HG03175 (cell line): ENCODE measurements at regions not wholly inside any gene's neighbourhood (a gene's known extent, or its start where the extent isn't known, plus 50 kb on each side); places are given as distances from the start of the nearest gene placed in this dataset.
"Not testable (repeated sequence)": the region's sequence is repeated elsewhere in the genome, so short reads cannot be mapped to it uniquely, and the experiment has no call there.

Experiments used
- ATAC-seq: cut with Tn5 transposase; IDR thresholded peaks from one replicate; pipeline ENCODE4 v1.9.1; 2021; ENCODE audit warnings: mild to moderate bottlenecking, moderate library complexity; ENCODE audit not compliant: unreplicated experiment

- no peak for ATAC-seq
Observed at GRCh38 chr2:66185497-66186054, 249.3 kb upstream of the MEIS1 start.

GRCh38 chr2:66177128-66177796 lies 257.7 kb upstream of the MEIS1 start:
- not testable (repeated sequence) for ATAC-seq

DNA sequence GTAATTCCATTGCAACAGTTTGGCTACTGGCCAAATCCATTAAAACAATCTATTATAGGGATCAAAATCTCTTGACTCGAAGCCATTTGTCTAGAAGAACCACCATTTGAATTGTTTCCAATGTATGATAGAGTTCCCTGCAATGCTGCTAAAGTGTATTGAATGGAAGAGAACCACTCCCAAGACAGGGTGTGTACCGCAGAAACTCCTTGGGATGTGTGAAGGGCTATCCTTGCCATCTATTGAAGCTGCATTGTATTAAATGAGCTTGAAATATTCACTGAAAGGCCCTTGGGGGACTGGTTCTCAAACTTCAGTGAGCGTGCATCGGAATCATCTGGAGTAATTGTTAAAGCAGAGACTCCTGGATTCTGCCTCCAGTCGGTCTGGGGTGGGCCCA lies 260.4 kb upstream of the MEIS1 start:
- ATAC-seq, result no peak

GRCh38 chr2:66173645-66174044 lies 261.3 kb upstream of the MEIS1 start:
- ATAC-seq, result no peak

DNA sequence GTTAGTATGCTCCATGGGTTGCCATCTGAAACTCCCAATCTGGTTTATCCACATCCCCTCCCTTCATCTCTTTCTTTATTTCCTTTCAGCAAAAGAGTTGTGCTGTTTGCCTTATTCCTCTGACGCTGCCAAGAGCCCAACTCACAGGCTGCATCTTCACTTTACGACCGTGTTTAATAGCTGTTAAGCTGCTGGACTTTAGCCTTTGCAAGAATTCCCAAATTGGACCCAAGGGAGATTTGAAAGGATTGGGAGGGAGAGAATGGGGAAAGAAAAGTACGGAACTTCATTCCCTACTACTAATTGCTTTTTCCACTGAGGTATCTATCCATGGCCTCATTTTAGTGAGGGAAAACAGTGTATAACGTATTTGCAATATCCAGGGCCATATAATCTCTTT lies 263.4 kb upstream of the MEIS1 start:
- no peak for ATAC-seq

- no peak for ATAC-seq
Observed at GRCh38 chr2:66170744-66171330, 264.1 kb upstream of the MEIS1 start.

DNA sequence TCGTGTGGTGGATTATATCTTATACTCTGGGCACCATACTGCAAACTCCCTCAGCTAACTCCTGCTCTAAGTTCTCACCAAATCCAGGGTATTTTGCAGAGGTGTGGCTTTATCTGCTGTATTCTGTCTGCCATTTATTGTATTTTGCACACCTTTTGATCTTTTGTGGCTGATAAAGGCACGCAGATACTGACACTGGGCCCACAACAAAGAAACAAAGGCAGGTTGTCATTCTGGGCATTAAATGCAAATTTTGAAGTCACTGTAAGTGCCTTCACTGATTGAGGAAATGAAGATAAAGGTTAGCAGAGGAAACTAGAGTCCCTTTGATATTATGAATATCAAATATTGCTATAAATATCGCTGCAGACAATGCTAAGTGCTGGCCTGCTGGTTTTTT lies 265.8 kb upstream of the MEIS1 start:
- no peak for ATAC-seq

GRCh38 chr2:66164470-66164869 lies 270.5 kb upstream of the MEIS1 start:
- no peak for ATAC-seq

- no peak for ATAC-seq
Observed at GRCh38 chr2:66156171-66156570, 278.8 kb upstream of the MEIS1 start.

GRCh38 chr2:66153941-66154340 lies 281.0 kb upstream of the MEIS1 start:
- no peak for ATAC-seq

DNA sequence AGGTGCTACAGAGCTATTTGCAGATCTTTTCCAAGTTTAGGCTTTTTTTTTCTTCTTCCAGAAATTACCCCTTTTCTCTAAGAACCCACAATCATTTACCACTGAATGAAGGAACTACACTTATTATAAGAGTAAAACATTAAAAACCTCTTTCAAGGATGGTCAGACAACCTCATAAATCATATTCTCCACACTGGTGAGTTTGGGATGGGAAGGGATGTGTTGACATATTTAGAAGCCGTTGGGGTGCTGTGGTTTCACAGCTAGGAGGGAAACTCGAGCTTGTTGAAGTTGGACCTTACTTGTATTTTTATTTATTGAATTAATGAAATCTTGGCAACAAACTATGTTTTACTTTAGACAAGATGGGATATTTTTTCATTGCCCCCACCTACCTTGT lies 289.4 kb upstream of the MEIS1 start:
- no peak for ATAC-seq

GRCh38 chr2:66144324-66144723 lies 290.6 kb upstream of the MEIS1 start:
- ATAC-seq, result not testable (repeated sequence)

- ATAC-seq, result no peak
Observed at GRCh38 chr2:66137606-66138130, 297.3 kb upstream of the MEIS1 start.

DNA sequence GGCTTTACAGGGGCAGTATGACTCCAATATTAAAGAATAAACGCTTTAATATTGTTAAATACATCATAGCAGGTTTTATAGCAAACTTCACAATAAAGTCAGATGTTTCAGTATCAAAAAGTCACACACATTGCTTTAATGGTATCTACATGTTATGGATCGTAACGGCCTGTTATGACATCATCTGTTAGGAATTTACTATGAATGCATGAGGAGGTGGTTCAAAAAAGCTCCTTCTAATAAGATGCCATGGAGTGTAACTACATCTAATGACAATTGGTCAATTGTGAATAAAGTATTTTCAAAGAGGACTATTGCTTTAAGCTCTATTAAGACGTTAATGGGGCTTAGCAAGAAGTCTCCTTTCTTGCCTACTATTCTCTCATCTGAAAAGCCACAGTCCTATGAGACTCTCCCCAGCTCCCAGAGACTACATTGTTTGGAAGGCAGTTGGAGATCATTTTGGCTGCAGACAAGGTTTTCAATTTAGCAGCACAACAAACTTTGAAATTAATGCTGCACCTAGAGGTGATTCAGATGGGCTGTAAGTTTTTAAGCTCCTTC lies 300.7 kb upstream of the MEIS1 start:
- no peak for ATAC-seq

DNA sequence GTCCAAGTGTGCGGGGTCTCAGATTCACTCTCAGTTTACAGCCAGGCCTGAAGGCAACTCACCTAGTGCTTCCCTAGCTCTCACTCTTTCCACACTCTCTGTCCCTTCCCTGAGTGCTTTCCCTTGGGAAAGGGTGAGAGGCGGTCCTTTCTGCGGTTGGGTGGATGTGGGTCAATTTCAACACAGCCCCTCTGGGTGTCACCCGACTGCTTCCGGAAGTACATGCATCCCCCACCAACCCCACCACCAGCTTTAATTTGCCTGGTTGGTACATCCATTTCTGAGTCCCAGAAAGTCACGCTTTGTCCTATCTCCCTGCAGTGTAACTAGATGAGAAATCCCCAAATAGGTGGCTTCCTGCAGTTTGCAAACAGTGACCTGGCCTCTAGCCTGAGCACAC lies 307.3 kb upstream of the MEIS1 start:
- no peak for ATAC-seq

DNA sequence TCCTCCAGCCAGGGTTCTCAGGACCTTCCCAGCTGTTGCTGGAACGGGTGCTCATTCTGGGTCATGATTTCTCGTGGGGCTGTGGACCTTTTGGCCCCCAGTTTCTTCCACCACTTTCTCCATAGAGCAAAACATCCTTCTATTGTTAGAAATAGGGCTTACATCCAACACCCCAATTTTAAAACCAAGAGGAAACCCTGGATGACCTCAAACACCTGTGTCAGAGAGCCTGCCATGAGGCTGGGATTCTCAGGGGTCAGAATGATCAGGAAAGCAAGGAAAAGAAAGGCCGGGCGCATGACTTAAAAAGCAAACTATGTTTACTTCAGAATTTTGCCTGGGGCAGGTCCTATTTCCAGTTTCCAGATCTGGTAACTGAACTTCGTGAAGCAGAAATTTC lies 307.9 kb upstream of the MEIS1 start:
- ATAC-seq, result no peak

DNA sequence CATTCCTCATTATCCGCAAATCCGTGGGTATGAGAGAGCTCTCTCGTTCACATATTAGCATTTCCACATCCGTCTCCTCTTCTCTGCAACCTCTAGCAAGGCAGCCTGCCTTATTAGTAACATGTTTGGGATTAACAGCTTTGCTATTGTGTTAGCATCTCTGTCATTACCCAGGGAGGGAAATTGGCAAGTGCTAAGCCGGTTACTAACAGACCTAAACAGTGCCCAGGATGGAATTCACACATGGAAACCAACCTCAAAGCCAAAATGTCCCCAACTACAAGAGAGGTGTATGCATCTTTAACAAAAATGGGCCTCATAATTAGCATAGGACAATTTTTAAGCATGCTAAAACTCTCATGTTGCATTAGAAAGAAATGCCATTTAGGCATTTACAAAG lies 309.0 kb upstream of the MEIS1 start:
- no peak for ATAC-seq

GRCh38 chr2:66122516-66122915 lies 312.4 kb upstream of the MEIS1 start:
- ATAC-seq, result no peak

DNA sequence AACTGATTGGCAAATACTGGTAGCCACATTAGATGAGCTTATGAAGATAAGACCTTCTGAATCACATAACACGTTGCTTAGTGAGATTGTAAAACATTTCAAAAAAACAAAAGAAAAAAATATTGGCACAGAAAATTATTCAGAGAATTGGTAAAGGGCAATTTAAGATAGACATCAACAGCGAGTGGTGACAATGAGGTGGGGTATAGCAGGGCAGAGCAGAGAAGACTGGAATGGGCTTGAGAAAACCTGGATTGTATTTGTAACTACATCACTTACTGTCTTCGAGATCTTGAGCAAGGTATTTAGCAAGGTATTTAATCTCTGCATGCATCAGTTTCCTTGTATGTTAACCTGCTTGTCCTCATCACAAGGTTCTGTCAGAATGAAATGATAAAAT lies 313.0 kb upstream of the MEIS1 start:
- ATAC-seq, result no peak

DNA sequence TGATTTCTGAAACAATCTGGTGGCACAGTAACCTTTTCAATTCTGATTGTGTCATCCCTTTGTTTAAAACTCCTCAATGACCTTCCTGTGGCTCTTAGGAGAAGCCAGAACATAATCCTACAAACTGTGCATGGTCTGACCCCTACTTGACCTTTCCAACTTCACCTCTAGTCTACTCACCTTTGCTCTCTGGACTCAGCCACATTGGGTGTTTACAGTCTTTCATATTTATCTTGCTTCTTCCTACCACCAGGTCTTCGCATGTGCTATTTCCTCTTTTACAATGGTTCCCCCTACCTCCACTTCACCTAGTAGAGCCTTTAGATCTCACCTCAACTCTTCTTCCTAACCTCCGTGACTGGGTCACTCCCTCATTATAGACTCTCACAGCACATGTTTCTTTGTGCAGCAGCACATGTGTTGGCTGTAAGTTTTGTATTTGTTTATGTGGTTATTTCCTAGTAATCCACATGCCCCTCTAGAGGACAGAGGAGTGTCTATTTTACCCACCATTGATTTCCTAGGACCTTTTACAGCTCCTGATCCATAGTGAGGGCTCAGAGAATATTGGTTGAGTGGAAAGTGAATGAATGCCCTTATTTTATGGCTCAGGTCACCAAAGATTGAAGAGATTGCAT lies 320.8 kb upstream of the MEIS1 start:
- no peak for ATAC-seq

DNA sequence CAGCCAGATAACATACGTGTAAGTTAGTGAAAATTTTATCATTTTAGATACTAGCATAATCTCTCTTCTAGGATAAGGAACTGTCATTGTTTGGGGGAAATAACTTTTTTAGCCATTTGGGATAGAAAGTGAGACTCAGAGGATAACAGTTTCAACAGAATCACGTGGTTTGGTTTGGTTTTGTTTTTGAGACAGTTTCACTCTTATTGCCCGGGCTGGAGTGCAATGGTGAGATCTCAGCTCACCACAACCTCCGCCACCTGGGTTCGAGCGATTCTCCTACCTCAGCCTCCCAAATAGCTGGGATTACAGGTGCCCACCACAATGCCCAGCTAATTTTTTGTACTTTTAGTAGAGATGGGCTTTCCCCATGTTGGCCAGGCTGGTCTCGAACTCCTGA lies 323.2 kb upstream of the MEIS1 start:
- no peak for ATAC-seq

DNA sequence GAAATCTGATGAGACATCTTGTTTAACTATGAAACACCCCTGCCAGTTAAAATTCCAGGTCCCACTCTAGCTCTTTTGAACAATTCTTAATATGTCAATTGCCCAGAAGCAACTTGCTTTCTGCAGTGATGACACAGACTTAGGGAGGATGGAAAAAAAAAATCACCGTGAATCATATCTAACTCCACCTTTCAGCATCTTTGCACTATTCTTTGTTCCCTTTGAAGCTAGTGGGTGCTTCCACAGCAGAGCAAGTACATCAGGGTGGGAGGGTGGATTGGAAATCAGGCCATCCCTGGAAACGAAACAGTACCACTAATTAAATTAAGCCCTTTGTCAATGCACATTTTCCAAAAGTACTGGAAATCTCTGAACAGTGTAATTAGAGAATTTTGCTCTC lies 324.3 kb upstream of the MEIS1 start:
- no peak for ATAC-seq
